GM18520 (cell line): ENCODE measurements at regions not wholly inside any gene's neighbourhood (a gene's known extent, or its start where the extent isn't known, plus 50 kb on each side); places are given as distances from the start of the nearest gene placed in this dataset.
"Not testable (repeated sequence)": the region's sequence is repeated elsewhere in the genome, so short reads cannot be mapped to it uniquely, and the experiment has no call there.

Source experiments
- ATAC-seq: cut with Tn5 transposase; IDR thresholded peaks from one replicate; pipeline ENCODE4 v1.9.1; 2021; ENCODE audit not compliant: unreplicated experiment

DNA sequence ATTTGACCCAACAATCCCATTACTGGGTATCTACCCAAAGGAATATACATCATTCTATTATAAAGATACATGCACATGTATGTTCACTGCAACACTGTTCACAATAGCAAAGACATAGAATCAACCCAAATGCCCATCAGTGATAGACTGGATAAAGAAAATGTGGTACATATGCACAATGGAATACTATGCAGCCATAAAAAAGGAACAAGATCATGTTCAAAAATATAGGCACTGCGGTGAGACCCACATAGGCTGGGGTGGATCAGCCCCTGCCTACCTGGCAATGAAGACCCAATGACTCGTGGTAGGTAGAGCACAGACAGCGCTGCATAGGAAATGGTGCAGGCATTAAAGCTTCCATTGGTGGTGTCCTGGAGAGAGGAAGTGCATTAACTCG is 88.6 kb upstream of the NFIL3 start:
- not testable (repeated sequence) for ATAC-seq

DNA sequence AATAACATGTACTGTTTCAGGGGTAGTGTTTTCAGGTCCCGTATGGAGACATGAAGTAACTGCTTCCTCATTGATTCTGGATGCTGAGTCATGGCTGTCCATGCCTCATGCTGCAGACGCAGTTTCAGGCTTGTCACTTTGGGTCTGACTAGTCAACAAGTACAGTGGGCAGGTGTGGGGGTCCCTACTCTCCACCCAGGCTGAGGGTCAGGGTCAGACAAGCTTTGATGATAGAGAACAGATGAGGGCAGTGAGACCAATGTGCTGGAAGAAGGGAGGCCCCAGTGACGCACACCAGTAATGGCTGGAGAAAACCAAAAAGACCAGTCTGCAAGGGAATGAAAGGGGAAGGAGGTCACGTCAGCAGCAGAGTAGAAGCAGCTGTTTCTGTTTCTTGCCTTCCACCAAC is 80.0 kb upstream of the NFIL3 start:
- ATAC-seq: no peak

DNA sequence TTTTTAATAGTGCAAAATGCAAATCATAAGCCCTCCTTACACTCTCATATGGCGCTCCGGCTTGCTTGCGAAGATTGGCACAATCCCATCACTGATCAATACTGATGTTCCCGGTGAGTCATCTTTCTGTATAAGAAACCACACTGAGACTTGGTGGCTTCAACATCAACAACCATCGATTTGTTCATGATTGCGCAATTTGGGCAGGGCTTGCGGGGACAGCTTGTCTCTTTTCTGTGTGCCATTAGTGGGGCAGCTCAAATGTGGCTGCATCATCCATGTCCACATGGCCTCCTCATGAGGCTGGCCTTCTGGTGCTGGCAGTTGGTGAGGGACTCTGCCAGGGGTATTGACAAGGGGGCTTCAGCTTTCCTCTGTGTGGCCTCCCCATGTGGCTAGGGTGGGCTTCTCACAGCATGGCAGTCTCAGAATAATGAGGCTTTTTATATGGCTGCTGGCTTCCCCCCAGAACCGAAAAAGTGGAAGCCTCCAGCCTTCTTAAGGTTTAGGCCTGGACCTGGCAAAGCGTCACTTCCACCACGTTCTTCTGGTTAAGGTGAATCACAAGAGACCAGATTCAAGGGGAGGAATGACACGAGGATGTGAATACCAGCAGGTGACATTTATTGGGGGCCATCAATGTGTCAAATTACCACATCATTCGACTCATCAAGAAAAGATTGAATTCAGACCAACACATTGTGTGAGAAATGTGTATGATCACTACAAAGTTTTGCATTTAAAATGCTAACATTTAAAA is 79.5 kb upstream of the NFIL3 start:
- no peak for ATAC-seq

GRCh38 chr9:91502475-91502874 is 78.8 kb upstream of the NFIL3 start:
- no peak for ATAC-seq

DNA sequence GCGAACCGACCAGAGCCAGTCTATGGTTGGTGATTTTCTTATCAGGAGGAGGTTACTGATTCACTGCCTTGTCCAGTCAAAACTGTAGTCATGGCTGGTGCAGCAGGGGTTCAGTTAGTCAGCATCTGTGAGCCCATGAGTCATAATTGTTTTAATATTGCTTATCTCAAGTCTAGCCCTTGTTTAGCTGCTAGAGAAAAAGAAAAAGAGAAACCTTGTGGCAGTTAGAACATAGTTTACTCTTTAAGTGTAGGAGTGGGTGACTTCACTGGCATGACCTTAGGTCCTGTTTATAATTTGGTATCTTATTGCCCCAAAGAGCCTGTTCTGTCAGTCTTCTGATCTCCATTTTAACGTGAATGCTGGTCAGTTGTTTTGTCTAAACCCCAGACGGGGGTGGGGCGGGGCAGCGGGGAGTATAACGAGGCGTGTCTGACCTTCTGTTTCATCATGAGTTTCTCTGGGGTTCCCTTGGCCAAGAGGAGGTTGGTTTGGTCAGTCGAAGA is 76.9 kb upstream of the NFIL3 start:
- peak; percentile 63 for ATAC-seq

DNA sequence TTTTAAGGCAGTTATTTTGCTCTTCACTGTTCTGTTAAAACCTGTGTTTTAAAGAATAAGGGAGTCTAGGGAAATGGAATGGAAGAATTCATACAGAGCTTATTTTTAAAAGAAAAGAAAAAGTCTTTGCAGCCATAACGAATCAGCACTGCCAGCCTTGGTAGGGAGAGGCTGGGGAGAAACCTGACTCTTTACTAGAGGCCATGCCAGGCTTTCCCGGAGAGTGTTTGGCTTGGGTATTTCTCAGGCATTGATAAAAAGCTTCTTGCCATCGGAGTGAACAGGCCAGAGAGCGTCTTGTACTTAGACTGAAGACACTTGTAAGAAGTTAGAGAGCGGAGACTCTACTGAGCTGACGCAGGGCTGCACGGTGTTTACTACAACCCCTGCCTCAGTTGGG is 72.7 kb upstream of the NFIL3 start:
- ATAC-seq: no peak

DNA sequence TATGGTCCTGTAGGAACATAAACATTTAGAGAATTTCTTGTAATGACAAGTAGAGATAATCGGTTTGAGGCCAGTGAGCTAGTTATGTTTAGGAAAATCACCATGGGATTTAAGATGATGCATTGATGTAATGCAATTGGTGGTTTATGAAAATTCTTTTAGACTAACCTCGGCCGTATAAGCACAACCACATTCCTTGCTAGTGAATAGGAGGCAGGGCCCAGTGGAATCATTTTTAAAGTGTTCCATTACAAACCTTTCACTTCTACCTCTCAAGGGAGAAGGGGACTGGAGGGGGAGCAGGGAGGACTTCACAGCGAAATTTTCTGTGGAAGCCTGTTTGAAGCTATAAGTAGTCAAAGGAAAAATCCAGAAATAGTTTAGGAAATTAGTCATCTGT is 71.8 kb upstream of the NFIL3 start:
- ATAC-seq: no peak

DNA sequence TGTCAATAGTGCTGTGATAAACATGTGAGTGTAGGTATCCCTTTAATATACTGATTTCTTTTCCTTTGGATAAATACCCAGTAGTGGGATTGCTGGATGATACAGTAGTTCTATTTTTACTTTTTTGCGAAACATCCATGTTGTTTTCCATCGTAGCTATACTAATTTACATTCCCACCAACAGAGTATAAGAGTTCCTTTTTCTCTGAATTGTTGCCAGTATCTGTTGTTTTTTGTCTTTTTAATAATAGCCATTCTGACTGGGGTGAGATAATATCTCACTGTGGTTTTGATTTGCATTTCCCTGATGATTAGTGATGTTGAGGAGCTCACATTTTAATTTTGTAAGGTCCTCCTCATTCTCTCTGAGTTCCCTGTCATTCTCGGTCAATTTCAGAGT is 71.1 kb upstream of the NFIL3 start:
- ATAC-seq: no peak

GRCh38 chr9:91492237-91492636 is 68.6 kb upstream of the NFIL3 start:
- no peak for ATAC-seq

GRCh38 chr9:91491624-91492023 is 68.0 kb upstream of the NFIL3 start:
- no peak for ATAC-seq

DNA sequence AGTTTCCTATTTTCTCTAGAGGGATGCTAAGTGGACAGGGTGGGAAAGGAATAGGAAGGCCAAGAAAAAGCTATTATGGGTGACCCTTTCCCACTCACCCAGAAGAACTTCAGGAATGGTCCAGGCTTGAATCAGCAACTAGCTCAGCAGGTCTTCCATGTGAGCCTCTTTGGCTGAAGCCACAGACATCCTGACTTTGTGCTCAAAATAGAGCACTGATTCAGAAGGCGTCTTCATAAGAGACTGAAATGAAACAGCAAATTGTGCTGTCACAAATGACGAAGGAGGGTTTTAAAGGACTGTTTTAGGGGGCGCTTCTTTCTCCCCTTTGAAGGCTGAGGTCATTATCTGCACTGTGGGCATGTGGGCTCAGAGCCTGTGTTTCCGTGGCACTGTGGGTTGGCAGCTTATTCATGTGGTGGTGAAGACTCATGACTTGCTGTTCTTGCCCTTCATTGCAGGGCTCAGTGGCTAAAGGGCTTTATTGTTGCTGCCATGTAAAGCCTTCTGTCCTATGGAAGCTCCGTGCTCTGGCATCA is 65.8 kb upstream of the NFIL3 start:
- no peak for ATAC-seq

GRCh38 chr9:91488341-91488740 is 64.7 kb upstream of the NFIL3 start:
- ATAC-seq: no peak

DNA sequence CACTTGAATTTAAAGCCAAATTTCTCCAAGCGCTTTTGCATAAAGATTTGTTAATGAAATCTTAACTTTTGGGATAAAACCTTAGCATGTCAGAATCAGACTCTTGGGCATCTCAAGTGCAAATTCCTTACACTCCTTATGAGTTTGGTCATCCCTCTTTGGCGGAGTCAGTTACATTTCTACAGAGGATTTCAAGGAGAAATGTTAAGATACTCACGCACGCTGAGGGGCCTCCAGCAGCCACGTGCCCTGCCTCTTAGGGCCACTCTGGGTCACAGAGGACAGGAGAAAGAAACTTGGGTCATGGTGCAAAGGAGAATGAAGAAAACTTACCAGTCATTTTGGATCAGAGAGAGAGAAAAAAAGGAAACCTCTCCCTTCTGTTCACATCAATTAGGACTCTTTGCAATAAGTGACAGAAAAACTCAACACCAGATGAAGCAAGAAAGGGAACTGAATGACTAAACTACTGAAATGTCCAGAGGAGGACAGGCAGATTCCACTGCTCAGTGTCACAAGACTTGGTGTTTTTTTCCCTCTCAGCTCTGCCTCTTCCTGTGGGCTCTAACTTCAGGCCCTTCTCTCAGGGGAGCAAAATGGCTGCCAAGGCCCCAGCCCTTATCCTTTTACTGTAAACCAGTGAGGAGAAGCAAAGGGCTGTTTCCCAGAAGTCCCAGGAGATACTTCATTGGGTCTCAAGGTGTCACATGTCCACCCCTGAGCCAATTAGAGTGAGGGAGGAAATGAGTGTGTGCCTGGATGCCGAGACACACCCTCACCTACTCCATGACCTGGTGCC is 63.3 kb upstream of the NFIL3 start:
- ATAC-seq: no peak

DNA sequence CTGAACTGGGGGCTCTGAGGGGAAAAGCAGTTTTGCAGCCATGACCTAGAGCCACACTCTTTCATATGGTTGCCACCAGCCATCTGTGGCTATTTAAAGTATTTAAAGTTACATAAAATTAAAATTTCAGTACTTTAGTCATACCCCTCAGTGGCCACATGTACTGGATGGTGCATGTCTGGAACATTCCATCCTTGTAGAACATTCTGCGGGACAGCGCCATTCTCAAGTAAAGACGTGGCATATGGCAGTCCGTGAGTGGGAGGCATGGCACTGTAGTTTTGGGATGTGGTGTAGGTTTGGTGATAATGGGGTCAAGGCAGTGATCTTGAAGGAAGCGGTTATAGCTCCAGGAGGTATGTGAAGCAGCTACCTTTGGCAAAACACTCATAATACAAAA is 61.4 kb upstream of the NFIL3 start:
- no peak for ATAC-seq

GRCh38 chr9:91483835-91484234 is 60.2 kb upstream of the NFIL3 start:
- no peak for ATAC-seq

- no peak for ATAC-seq
Measured at GRCh38 chr9:91483189-91483691, 59.6 kb upstream of the NFIL3 start.

DNA sequence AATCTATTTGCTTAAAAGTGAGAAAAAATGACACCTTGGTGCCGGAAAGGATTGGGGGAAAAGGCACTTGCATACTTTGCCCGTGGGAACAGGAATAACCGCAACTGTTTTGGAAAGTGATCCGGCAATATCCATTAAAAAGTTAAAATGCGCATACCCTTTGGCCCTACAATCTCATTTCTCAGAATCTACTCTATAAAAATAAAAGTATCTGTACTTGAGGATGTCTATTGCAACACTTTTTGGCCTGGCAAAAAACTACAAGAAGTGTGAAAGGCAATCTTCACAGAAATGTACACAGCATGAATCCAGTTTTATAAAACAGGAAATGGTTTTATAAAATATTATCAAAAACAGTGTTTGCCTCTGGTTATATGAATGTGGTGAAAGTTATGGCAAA is 58.3 kb upstream of the NFIL3 start:
- no peak for ATAC-seq

GRCh38 chr9:91477106-91477505 is 53.5 kb upstream of the NFIL3 start:
- no peak for ATAC-seq

GRCh38 chr9:91474656-91475055 is 51.0 kb upstream of the NFIL3 start:
- no peak for ATAC-seq
